Testis (tissue), 2 donors: ENCODE measurements at regions not wholly inside any gene's neighbourhood (a gene's known extent, or its start where the extent isn't known, plus 50 kb on each side); places are given as distances from the start of the nearest gene placed in this dataset.

Experiments
- DNase-seq: peaks from one replicate; pipeline ENCODE4 v3.0.0-alpha.2; 2019
- H3K27ac ChIP-seq, 2 donors: fragments of 200-600 bp; sonication (generic); one replicate each; pipeline ENCODE4 v1.5.1; 2019
- H3K27me3 ChIP-seq: fragments of 200-600 bp; sonication (generic); one replicate; pipeline ENCODE4 v1.5.1; 2019
- H3K36me3 ChIP-seq: fragments of 200-600 bp; sonication (generic); one replicate; pipeline ENCODE4 v1.5.1; 2017; ENCODE audit warnings: low read depth; ENCODE audit errors: missing control alignments
- H3K4me1 ChIP-seq: fragments of 200-600 bp; sonication (generic); one replicate; pipeline ENCODE4 v1.5.1; 2019
- H3K4me3 ChIP-seq, 2 donors: fragments of 200-600 bp; sonication (generic); one replicate each; pipeline ENCODE4 v1.5.1; 2017 to 2019
- H3K9me3 ChIP-seq: fragments of 200-600 bp; sonication (generic); one replicate; pipeline ENCODE4 v1.5.1; 2017
- POLR2A ChIP-seq: fragments of 450-650 bp; IDR thresholded peaks from one replicate; pipeline ENCODE4 v1.6.1; 2017; ENCODE audit warnings: antibody characterized with exemption, mild to moderate bottlenecking, moderate library complexity
- WGBS, 2 donors: methylation state at CpG; one replicate each; pipeline ENCODE4 v1.1.5; 2018; 5-methylcytosine and 5-hydroxymethylcytosine counted together
- intact Hi-C: fragments of 100-400 bp; cut with DNase I; formaldehyde crosslinking; loops from one replicate; pipeline ENCODE4 v1.15.1; 2023; ENCODE audit warnings: low total_unique reads
- TF ChIP-seq, protein P1 (sequence below), 3 experiments: fragments of 450-650 bp in 2 of 3; fragments of 200-600 bp in 1 of 3; sonication (generic) in 1 of 3; IDR thresholded peaks; one replicate each; pipeline ENCODE4 v1.5.1; 2016 to 2019; ENCODE audit warnings: antibody characterized with exemption in 3 of 3, mild to moderate bottlenecking in 2 of 3, moderate library complexity in 1 of 3

- Histone ChIP-seq H3K9me3 (no peaks in the 10 kb centered on the region), H3K27me3 (no peaks in the 10 kb centered on the region), H3K27ac (no peak overlapping the region), H3K4me3 (no peak overlapping the region), H3K4me1 (no peaks in the 10 kb centered on the region), H3K36me3 (no peaks in the 10 kb centered on the region)
- 88 to 90% methylated on average over 2 of the region's 2 CpGs for WGBS, 2 donors
- no peak for TF ChIP-seq POLR2A
- TF ChIP-seq, protein P1, sequence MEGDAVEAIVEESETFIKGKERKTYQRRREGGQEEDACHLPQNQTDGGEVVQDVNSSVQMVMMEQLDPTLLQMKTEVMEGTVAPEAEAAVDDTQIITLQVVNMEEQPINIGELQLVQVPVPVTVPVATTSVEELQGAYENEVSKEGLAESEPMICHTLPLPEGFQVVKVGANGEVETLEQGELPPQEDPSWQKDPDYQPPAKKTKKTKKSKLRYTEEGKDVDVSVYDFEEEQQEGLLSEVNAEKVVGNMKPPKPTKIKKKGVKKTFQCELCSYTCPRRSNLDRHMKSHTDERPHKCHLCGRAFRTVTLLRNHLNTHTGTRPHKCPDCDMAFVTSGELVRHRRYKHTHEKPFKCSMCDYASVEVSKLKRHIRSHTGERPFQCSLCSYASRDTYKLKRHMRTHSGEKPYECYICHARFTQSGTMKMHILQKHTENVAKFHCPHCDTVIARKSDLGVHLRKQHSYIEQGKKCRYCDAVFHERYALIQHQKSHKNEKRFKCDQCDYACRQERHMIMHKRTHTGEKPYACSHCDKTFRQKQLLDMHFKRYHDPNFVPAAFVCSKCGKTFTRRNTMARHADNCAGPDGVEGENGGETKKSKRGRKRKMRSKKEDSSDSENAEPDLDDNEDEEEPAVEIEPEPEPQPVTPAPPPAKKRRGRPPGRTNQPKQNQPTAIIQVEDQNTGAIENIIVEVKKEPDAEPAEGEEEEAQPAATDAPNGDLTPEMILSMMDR (IDR thresholded peaks at IDR 0.05) = no peak
- no peak for DNase-seq
- intact Hi-C loops = no loop called here
Observed at GRCh38 chr4:134540588-134540987, 339.0 kb upstream of the PABPC4L start.

DNA sequence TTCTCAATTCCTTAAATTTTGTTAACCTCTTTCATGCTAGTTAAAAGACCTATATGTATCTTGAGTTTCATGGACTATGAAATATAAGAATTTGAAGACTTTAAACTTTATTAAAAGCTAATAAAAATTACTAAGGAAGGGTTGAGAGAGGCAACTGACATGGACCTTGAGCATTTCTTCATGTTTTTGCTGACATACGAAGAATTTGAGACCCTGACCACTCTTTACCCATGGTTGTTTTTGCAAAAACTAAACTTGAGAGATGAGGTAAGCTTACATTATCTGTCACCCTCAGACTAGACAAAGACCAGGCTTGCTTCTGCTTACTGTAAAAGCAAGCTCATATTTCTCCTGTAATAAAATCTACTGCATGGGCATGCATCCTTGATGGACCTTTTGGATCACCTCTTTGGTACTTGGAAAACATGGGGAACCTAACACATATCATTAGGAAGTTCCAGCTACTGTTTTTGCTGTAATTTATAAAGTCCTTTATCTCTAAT is 338.2 kb upstream of the PABPC4L start:
- Histone ChIP-seq H3K27me3 (no peaks in the 10 kb centered on the region), H3K4me3 (no peak overlapping the region), H3K9me3 (no peaks in the 10 kb centered on the region), H3K4me1 (no peaks in the 10 kb centered on the region), H3K27ac (no peak overlapping the region), H3K36me3 (no peaks in the 10 kb centered on the region)
- intact Hi-C loops = no loop called here
- no peak for DNase-seq
- WGBS, 2 donors = 82 to 94% methylated on average over 1 of the region's 1 CpG
- no peak for TF ChIP-seq POLR2A
- TF ChIP-seq, protein P1 (IDR thresholded peaks at IDR 0.05) = no peak

DNA sequence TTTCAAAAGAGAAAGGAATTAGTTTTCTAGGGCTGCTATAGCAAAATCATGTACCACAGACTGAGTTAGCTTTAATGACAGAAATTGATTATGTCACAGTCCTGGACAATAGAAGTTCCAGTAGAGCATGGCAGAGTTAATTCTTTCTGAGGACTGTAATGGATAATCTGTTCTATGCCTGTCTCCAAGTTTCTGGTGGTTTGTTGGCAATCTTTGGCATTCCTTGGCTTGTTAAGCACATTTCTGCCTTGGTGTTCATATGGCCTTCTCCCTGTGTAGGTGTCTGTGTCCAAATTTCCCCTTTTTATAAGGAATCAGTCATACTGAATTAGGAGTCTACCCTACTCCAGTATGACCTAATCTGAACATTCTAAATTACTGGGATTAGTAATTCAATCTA is 336.1 kb upstream of the PABPC4L start:
- no peak for DNase-seq
- intact Hi-C loops = no loop called here
- Histone ChIP-seq H3K4me3 (no peak overlapping the region), H3K27me3 (no peaks in the 10 kb centered on the region), H3K27ac (no peak overlapping the region), H3K36me3 (no peaks in the 10 kb centered on the region), H3K4me1 (no peaks in the 10 kb centered on the region), H3K9me3 (no peaks in the 10 kb centered on the region)
- no peak for TF ChIP-seq POLR2A

DNA sequence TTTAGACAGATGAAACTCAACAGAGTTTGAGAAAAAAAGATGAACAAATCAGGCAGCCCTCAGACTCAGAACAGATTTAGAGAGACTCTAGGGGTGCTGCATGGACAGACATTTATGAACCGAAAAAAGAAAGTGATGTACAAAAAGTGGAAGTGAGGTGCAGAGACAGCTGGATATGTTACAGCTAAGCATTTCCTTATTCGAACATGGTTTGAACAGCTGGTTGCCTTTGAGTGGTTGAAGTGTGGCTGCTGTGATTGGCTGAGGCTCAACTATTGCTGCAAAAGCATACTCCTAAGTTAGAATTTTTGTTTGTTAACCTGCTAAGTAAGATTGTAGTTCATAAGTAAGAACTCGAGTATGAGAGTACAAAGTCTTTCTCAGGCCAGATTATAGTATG is 331.5 kb upstream of the PABPC4L start:
- H3K9me3 ChIP-seq = no peaks in the 10 kb centered on the region
- TF ChIP-seq POLR2A = no peak
- TF ChIP-seq, protein P1 (IDR thresholded peaks at IDR 0.05) = no peak
- no peak for DNase-seq
- H3K27me3 ChIP-seq = no peaks in the 10 kb centered on the region
- H3K4me1 ChIP-seq = no peaks in the 10 kb centered on the region
- intact Hi-C loops = no loop called here
- 56 to 66% methylated on average over 3 of the region's 3 CpGs for WGBS, 2 donors
- no peak overlapping the region for H3K4me3 ChIP-seq
- H3K27ac ChIP-seq = no peak overlapping the region
- no peaks in the 10 kb centered on the region for H3K36me3 ChIP-seq

DNA sequence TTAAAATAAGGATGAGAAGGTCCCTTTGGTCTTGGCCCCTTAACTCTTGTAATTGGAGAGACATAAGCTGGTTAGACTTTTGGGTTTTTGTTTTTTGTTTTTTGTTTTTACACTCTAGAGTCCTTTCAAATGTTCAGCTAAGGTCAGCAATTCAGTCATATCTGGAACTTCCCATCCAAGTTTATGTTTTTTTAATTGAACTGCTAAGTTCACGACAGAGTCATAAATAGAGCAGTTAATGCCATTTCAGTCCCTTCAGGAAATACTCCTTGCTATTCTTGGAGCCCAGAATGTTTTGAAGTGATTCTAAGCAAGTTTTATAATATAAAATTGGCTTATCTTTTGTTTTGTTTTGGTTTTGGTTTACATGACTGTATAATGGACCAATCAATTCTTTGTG is 329.4 kb upstream of the PABPC4L start:
- Histone ChIP-seq H3K4me3 (no peak overlapping the region), H3K9me3 (no peaks in the 10 kb centered on the region), H3K4me1 (no peaks in the 10 kb centered on the region), H3K36me3 (no peaks in the 10 kb centered on the region), H3K27me3 (no peaks in the 10 kb centered on the region), H3K27ac (no peak overlapping the region)
- WGBS, 2 donors = 44 to 49% methylated on average over 1 of the region's 1 CpG
- no peak for DNase-seq
- TF ChIP-seq, protein P1 (IDR thresholded peaks at IDR 0.05) = no peak
- no peak for TF ChIP-seq POLR2A
- intact Hi-C loops = no loop called here
